T-helper 9 cell (primary cell): ENCODE measurements at regions not wholly inside any gene's neighbourhood (a gene's known extent, or its start where the extent isn't known, plus 50 kb on each side); places are given as distances from the start of the nearest gene placed in this dataset.
A peak's percentile ranks its signal among the peaks of the same experiment; 100 is the strongest.
"Not testable (repeated sequence)": the region's sequence is repeated elsewhere in the genome, so short reads cannot be mapped to it uniquely, and the experiment has no call there.

Source experiments
- DNase-seq: peaks from one replicate; pipeline ENCODE4 v3.0.0-alpha.2; 2020

DNA sequence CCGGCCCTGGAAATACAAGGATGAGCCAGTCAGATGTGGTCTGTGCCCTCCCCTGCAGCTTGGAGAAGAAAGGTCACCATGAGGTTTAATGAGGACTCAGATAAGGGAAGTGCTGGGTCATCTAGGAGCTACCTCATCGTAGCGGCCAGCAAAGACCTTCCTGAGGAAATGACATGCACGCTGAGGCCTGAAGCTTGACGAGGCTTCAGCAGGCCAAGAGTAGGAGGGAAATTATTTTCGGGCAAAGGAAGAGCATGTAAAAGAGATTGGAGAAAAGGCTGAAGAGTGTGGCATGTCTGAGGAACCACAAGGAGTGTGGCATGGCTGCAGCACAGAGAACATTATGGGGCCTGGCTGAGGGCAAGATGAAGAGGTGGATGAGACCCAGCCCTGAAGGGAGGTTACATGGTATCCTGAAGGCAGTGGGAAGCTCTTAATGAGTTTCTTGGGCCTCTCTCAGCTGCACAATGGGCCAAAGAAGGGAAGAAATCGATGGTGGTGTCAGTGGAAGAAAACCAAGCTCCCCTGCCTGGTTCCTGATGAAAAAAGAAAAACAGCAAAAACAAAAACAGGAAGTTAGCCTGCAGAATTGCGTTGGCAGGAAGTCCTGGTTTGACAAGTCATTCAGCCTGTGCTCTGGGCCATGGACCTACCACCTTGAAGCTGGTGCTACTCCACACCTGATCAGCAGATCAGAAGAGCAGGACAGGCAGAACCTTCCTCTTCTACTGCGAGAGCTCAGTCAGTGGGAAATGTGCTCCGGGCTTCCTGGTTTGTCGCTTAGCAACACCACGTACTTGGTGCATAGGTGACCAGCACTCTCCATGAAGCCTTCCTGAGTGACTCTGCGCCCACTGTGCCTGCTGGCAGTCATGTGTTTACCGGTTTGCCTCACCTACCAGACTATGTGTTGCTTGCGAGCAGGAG, 134.5 kb upstream of the KLF3 start:
- DNase-seq, result peak; percentile 19

DNA sequence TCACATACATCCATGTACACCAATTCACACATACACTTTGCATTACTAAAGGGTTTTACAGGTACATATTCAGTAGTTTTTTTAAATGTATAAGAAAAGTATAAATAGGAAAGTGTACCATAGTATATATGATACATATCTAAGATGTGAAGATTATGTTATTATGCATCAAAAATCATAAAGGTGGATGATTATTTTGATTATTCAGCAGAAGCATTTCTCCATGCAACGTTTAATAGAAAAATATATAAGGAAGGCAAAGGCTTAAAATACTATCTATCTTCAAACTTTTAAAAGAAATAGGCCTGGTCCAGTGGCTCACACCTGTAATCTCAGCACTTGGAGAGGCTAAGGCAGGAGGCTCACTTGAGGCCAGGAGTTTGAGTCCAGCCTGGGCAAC, 133.5 kb upstream of the KLF3 start:
- no peak for DNase-seq

DNA sequence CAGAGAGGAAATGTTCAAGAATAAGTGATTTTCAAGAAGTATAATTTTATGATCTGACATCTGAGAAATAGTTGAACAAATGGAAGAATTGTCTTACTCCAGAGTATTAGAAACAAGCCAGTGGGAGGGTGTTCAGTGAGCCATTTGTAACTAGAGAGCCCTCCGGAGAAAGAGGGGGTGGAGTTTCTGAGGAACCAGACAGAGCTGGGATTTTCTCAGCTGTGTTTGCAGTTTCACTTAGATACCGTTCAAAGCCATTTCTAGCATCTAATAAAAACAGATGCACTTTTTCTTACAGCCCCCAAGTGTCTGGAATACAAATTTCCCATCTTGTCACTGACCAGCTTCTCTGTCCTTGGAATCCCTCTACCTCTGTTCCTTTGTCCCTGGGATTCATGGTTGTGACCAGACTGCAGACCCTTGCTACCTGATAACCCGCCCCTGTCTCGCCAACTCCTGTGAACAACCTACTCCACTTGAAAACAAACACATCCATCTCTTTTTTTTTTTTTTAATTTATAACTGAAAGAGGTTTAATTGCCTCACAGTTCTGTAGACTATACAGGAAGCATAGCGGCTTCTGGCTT, 132.8 kb upstream of the KLF3 start:
- DNase-seq, result no peak

DNA sequence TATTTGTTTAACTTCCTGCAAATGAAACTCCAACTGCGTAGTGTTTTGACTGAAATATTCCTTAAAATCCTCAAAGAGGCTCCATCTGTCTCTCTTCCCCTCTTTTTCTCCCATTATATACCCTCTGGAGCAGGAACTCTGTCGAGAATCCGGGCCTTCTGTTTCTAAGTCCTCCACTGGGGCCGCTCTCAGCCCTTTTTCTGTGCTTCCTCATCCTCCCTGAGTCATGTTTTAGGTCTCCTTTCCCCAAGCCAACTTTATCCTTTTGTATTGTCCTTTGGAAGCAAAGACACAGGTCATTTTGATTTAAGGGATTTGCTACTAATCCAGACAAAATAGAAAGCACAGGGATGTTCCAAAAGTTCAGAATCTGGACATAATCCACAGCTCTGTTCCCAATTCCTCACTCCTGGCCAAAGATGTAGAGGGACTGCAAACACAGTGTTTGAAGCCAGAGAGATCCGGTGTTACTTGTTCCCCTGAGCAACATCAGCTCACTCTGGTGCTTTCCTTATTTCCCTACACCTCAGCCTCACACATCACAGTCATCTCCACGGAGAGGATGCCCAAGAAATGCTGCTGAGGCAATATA, 131.0 kb upstream of the KLF3 start:
- DNase-seq, result no peak

DNA sequence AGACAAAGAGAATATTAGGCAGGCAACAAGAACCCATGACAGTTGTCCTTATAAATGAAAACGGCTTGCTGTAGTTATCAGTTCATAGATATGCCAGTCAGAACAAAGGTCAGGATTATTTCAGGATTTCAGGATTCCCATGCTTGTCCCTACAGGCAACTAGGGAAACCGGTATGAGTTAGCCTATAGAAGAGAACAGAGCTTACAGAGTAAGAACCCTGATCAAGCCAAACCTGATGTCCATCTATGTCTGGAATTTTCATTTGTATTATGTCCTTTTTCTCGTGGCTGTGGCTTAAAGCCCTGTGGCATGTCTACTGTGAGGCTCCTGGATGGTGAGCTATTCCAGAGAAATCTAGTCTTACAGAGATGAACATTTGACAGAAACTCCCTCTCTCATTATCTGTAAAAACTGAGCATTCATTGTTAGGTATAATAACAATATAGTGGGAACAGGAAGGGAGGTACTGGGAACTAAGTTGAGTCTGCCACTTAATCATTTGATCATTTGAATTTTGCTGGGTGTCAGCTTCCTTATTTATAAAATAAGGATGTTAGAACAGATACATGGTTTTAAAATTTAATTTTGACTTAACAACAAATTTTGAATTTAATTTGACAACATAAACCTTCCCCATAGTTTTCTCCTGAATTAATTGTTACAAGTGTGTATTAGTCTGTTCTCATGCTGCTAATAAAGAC, 129.5 kb upstream of the KLF3 start:
- no peak for DNase-seq

DNA sequence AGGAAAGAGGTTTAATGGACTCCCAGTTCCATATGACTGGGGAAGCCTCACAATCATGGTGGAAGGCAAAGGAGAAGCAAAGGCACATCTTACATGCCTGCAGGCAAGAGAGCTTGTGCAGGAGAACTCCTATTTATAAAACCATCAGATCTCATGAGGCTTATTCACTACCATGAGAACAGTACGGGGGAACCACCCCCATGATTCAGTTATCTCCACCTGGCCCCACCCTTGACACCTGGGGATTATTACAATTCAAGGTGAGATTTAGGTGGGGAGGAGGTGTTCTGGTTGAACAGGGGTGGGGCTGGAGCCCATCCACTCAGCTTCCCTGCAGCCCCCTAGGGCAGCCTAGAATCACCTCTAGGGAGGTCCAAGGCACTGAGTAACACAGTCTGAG, 128.9 kb upstream of the KLF3 start:
- not testable (repeated sequence) for DNase-seq

DNA sequence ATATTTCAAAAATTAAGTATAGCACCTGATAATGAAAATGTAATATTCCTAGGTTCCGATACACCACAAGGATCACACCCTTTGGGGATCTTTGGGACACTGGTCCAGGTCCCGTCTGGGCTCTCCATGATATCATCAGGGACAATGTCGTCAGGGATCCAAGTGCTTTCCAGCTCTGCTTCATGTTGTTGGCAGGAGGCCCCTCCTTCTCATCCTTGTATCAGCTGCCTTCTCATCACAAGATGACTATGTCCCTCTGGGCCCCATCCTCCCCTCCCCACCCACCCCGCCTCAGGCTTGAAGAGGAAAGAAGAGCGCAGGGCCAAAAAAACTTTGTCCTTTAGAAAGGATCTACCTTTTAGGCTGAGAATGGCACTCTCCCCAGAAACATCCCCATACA, 128.3 kb upstream of the KLF3 start:
- DNase-seq, result no peak

DNA sequence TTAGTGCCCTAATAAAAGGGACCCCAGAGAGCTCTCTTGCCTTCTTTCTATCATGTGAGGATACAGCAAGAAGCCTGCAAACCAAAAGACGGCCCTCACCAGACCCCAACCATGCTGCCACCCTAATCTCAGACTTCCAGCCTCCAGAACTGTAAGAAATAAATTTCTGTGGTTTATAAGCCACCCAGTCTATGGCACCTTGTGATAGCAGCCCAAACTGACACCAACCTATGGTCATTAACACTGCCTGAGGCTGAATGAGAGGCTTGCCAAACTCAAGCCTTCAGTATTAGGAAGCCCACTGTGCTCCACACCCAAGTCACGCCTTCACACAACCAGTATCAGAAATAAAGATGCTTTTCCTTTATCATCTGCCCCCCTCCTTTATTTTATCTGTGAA, 127.3 kb upstream of the KLF3 start:
- no peak for DNase-seq

DNA sequence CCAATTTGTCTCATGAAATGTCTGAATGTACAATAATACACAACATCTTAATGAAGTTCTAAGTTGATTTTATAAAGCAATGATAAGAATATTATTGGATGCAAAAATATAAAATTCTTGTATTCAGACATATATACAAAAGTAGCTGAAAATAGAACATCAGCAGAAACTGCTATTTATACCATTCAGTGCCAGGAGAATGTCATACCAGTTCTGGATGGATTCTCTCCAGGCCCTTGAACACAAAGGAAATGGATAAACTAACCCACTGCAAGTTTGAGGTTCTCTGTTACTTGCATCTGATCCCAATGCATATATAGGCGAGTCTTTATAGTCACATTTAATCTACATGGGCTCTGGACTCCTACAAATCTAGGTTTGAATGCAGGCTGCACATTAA, 126.3 kb upstream of the KLF3 start:
- no peak for DNase-seq

DNA sequence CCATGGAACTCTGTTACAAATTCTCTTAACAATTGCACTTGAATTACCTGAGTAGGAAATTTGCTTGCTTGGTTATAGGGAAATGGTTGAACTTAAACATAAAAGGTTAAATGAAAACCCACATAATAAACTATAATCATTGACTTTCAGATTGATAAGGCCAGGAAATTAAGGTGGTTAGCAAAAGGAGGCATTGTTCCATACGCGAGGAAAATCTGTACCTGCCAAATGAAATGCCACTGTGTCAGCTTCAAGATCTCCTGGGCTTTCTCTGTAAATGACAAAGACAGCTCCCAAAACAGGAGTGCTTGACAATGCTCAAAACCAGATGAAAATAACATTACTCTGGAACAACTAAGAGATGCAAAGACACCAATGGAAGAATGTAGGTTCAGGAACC, 125.5 kb upstream of the KLF3 start:
- no peak for DNase-seq

DNA sequence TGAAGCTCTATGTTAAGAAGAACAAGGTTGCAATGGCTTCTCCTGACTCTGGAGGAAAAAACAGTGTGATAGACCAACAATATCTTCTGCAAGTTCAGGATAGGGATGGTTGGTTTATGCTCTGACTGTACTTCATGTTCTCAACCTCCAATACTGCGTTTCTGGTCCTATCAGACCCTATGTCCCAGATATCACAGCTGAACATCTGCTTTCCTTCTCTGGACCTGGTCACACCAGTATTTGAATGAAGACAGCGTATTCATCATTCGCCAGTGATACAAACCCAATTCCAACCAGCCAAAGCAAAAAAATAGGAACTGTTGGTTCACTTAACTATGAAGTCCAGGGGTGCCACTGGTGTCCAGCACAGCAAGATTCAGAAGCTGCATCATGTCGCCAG, 124.5 kb upstream of the KLF3 start:
- no peak for DNase-seq

DNA sequence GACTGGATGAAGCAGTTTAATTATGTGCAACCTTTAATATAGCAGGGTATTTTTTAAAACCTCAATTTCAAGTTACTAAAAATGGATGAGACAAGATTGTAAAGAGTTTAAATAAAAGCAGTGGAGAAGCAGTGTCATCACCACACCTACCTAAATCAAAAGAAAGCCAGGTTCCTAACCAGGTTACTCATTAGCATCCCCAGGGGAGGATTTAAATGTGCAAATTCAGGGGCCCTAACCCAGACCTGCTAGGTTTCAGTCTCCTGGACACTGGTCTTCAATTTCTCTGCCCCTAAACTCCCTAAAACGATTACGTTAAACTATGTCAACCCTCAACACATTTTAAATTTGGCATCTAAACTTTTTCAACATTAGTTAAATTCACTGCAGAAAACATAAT, 116.9 kb upstream of the KLF3 start:
- no peak for DNase-seq

DNA sequence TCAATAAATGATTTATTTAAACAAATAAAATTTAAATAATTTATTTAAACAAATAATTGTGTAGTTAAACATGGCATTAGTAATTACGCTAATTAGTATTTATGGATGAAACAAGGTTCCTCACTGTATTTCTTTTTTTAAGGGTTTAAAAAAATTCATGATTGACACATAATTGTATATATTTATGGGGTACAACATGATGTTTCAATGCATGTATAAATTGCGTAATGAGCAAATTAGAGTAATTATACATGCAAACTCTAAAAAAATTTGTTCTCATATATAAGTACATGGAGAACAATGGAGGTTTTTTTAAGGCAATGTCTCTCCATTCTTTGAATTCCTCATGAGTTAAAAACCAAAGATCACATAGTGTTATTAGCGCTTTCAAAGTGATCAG, 115.7 kb upstream of the KLF3 start:
- DNase-seq, result no peak

DNA sequence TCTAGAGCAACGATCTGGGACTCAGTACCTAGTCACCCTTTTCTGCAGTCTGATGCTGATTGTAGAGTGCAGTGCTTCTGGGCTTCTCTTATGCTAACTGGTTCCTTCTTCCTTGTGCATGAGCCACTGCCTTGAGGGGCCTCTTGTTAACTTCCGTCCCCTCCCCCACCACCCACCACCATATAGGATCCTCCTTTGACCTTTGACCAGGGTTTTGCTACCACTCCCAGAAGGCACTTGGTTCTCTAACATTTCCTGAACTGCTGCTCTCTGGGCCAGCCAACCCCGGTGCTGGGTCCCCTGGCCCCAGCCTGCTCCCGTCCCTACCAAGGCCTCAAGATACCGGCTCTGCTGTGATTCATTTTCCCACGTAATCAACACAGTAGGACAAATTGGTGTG, 104.6 kb upstream of the KLF3 start:
- no peak for DNase-seq

DNA sequence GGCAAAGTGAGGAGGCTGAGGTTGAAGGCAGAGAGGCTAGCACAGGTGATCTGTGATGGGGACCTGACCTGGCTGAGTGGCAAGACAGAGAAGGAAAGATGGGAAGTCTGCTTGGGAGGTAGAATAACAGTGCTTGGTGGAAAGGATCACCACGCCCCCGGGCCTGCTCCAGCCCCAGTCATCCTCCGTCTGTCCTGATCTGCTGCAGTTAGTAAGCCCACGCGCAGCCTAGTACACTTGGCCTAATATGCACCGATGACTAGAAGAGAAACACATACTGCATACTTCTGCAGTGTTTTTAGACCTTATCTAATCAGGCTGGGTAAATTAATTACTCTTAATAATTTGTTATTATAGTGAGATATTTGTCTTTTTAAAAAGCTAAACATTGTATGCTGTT, 103.7 kb upstream of the KLF3 start:
- DNase-seq, result no peak

DNA sequence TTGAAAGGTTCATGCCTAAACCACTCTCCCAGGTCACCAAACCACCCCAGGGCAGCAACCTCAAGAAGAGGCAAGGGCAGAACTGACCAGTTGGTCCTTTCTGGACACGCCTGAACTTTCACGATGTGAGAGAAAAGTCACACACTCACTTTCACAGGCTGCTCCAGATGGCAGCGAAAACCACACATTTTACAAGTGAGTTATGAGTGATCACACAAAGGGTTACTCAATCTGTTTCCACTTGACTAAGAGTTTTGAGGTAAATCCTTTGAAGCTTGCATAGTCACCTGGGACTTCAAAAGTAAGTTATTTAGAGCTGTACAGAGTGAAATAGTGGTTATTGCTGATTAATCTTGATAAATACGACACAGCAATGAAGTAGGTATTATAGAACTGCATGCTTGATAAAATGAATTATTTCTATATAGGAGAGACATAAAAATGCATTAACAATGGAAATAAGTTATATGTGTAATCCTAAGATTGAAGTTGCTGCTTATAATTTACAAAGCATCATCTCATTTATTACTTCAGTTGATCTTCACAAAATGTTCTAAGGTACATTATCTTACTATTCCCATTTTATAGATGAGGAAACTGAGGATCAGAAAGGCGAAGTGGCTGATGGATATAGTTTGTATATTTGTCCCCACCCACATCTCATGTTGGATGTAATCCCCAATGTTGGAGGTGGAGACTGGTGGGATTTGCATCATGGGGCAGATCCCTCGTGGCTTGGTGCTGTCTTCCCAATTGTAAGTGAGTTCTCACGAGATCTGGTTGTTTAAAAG, 103.0 kb upstream of the KLF3 start:
- no peak for DNase-seq

DNA sequence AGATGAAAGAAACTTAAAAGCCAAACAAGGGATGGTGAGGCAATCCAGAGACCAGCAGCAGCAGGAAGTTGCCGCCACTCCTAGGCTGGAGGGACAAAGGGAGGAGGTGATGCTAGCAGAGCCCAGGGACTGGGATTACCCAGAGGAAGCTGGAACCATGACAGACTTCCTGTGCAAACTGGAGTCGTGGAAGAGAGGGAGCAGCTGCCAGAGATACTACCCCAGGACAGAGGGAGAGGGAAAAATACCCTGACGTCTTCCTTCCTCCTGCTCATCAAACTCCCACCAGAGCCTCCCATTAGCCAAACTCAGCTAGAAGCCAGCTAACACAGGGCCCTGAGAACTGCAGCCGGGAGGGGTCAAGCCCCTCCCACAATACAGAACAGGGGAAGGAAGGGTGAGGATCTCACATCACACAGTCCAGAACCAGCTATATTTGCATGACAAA, 101.2 kb upstream of the KLF3 start:
- DNase-seq, result no peak

DNA sequence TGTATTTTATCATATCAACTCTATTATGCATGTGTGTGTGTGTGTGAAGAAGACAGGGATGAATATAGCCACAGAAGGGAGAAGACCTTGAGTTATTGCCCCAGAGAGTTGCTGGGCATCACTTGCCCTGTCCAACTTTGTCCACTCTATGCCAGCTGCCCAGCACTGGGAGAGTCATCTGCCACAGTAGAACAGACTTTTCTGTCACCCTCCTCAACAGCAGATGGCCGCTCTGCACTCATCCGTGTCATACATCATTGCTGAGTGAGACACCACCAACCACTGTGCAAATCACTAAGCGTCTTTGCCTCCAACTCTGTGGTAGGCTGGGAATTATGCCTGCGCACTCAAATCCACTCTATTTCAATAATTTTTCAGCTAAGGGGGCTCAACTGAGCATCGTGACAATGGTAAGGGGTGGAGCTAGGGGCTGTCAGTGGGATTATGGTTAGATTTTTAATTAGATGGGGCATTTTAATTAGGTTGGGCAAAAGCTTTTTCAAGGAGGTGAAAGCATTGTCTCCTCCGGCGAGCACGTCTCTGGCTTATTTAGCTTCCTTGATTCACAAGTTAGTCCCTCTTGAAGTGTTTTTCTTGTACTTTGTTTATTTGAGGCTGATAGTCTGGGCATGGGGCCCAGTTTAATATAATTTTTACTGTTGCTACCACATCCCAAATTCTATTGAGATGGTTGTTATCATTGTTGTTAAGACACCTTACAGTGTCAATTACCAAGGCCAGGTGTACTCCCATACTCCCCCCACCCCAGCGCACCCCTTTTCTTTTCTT, 100.1 kb upstream of the KLF3 start:
- no peak for DNase-seq

DNA sequence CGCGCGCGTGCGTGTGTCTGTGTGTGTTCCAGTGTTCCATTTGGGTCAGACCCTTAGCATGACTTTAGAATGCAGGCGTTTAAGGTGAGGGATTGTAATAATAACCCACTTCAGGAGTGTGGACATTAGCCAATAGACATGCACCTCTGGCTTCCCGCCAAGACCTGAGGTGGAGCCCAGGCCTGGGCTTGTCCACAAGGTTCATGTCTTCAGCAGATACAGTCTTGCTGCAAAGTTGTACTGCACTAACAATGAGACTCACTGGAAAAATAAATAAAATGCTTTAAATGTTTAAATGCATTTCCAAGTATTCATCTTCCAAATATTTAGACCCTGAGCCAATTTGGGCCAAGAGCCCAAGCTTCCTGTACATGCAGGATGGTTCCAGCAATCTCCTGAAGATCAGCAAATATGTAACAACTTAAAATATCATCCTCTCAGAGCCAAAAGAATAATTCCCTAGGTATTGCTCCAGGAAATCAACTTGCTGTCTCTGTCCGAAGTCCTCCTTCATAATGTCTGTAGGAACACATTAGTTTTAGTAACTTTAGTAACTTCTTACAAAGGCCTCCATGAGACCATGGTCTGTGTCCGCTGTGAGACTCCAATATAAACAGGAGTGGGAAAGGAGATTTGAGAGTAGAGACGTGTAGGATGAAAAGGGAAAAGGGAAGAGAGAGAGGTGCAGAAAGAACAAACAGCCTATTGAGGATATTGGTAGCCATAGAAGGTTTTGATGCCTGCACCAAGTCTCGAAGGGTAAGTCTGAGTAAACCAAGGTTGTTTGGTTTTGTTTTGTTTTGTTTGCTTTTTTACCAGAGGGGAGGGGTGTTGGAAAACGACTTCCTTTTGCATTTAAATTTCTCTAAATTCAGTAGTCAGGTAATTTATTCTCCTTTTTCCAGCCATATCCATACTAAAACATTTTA, 98.5 kb upstream of the KLF3 start:
- no peak for DNase-seq

DNA sequence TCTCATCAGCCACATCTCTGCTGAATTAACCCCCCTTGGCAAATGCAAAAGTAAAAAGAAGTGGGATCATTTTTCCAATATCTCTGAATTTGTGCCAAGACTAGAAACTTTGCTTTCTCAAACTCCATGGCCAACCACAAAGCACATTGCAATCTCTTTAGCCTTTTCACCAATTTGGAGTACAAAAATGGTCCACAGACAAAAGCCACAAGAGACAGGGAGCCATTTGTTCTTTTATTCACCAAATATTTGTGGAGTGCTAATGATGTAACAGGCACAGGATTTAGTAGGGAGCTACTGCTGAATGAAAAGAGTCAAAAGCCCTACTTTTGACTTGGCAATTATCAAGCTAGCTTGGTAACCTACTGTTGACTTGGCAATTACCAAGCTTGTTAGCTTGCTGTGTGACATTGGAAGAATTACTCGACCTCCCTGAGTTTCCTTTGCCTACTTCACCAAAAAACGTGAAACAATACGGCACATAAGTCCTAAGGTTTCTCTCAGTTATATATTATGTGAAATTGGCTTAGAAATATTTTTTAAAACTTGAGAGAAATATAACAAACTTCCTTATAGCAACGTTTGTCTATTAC, 97.1 kb upstream of the KLF3 start:
- DNase-seq, result no peak
